HUES64 (cell line): ENCODE measurements at regions not wholly inside any gene's neighbourhood (a gene's known extent, or its start where the extent isn't known, plus 50 kb on each side); places are given as distances from the start of the nearest gene placed in this dataset.

Experiments used
- H3K27ac ChIP-seq: 2 replicates; pipeline ENCODE4 v1.7.0; 2013; ENCODE audit warnings: low read depth, low read length, inconsistent platforms
- H3K27me3 ChIP-seq: 2 replicates; pipeline ENCODE4 v1.6.1; 2013; ENCODE audit warnings: mild to moderate bottlenecking, low read length; ENCODE audit not compliant: insufficient read depth
- H3K36me3 ChIP-seq: 2 replicates; pipeline ENCODE4 v1.6.1; 2013; ENCODE audit warnings: mild to moderate bottlenecking, low read length; ENCODE audit not compliant: insufficient read depth
- H3K4me1 ChIP-seq: 2 replicates; pipeline ENCODE4 v1.6.1; 2013; ENCODE audit warnings: mild to moderate bottlenecking, low read length, moderate library complexity; ENCODE audit not compliant: insufficient read depth
- H3K4me3 ChIP-seq: 2 replicates; pipeline ENCODE4 v1.5.1; 2013; ENCODE audit warnings: mild to moderate bottlenecking, low read length, moderate library complexity
- H3K9ac ChIP-seq: 2 replicates; pipeline ENCODE4 v1.6.1; 2013; ENCODE audit warnings: mild to moderate bottlenecking, low read depth, low read length
- H3K9me3 ChIP-seq: 2 replicates; pipeline ENCODE4 v1.6.1; 2013; ENCODE audit warnings: low read depth, low read length; ENCODE audit not compliant: insufficient read depth
- WGBS: fragments of 150-250, 120-280 bp; methylation state at CpG from one replicate; pipeline ENCODE4 v1.1.7; 2013; ENCODE audit warnings: missing lambda C conversion rate; 5-methylcytosine and 5-hydroxymethylcytosine counted together

DNA sequence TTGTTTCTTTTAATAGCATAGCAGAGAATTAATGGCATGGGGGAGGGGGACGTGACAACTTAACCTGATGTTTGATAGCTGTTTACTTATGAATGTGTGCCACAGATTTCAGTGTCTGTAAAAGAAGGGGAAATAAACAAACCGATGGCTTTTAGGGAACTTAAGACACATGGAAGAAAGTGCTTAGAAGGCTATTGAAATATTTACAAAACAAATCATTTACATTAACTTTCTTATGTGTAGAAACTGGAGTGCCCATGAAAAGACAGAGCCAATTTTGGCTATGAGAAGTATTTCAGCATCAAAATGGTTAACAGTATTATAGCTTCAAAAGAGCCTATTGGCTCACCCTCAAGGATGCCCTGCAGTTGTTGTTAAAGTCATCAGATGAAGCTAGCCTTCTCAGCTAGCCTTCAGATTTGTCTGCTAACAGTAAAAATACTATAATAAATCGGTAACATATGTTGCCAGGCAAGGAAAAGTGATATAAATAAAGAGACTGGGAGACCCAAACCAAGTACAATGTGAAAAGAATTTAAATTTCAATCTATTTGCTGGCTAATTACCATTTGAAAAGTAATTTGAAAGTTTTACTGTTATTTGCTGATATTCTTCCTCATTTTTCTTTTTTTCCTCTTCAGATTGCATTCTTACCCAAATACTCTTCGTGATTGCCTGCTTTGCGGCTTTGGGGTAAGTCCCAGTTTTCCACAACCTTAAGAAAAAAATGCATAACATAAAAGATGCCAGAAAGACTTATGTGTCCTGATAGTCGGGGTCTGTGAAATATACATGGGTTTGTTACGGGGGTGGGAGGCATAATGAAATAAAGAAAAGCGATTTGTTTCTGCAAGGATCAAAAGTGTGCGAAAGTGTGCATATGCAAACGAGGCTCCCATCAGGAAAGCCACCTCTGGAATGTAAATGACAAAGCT lies 256.4 kb downstream of the MEIS1 start:
- H3K27ac ChIP-seq, result peak overlapping the region; percentile 47; the same call in 1 of the 2 replicates
- no peaks in the 10 kb centered on the region for H3K36me3 ChIP-seq
- peak overlapping the region; percentile 4; the same call in 1 of the 2 replicates for H3K4me3 ChIP-seq
- H3K9ac ChIP-seq, result no peak overlapping the region
- H3K27me3 ChIP-seq, result no peaks in the 10 kb centered on the region
- no peaks in the 10 kb centered on the region for H3K9me3 ChIP-seq
- peaks cover 51% of the 10 kb centered on the region for H3K4me1 ChIP-seq
- 24% methylated on average over 9 of the region's 10 CpGs for WGBS

DNA sequence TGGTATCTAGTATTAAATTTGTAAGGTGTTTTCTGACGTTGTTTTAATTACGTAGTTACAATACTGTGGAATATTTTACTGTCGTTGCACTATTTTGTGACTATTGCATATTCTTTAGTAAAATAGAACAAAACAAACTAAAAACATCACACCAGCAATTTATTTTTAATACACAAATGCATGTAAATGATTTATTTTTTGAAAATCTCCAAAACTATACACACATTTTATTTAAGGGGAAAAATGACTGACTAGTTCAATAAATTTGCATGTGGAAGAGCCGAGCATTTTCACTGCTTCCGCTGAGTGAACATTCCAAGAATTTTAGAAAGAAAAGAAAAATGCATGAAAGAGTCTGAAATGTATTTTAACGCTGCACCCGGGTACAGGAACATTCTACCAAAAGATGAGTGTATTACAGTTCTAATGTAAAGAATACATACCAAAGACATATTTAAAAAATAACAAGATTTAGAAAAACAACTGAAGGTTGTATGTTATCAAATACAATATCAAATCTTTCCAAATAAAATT lies 257.7 kb downstream of the MEIS1 start:
- Histone ChIP-seq H3K27ac (no peak overlapping the region), H3K36me3 (no peaks in the 10 kb centered on the region), H3K27me3 (no peaks in the 10 kb centered on the region), H3K9me3 (no peaks in the 10 kb centered on the region), H3K4me1 (peaks cover 41% of the 10 kb centered on the region), H3K9ac (no peak overlapping the region), H3K4me3 (no peak overlapping the region)
- 80% methylated on average over 5 of the region's 7 CpGs for WGBS

DNA sequence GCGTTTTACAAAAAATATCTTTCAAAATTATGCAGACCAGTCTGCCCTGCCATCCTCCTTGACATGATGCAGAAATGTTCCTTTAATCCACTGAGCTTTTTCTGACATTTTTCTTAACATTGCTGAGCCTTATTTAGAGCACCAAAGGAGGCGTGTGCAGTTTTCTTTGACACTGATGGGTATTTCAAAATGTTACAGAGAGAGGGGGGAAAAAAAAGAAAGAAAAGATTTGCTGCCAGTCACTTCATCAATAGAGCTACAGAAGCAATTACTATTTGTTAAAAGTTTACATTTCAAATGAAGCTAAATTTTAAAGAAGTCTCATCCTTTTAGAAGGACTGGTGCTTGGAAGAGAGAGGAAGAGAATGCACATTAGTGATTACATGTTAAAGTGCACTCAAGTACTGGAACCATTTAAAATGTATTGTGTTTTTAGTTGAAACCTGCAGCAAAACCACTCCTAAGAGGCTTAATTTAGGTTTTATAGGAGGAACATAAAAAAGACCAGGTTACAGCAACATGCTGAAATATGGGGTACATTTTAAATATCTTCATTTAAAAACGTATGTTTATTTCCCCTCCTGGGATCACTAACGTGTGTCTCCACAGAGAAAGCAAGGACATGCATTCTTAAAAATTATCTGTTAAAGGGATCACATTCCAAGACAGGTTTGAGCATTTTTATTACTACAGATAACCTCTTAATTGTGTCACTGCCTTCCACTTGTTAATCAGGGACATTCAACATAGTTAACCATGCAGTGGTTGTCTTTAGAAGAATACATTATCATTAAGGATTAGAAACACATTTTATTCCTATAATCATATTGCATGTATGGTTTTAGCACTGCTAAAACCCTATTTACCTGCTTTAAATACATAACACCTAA lies 258.4 kb downstream of the MEIS1 start:
- H3K9me3 ChIP-seq, result no peaks in the 10 kb centered on the region
- H3K36me3 ChIP-seq, result no peaks in the 10 kb centered on the region
- H3K4me1 ChIP-seq, result peaks cover 45% of the 10 kb centered on the region
- no peak overlapping the region for H3K4me3 ChIP-seq
- H3K27me3 ChIP-seq, result no peaks in the 10 kb centered on the region
- H3K27ac ChIP-seq, result no peak overlapping the region
- 83% methylated on average over 4 of the region's 4 CpGs for WGBS
- no peak overlapping the region for H3K9ac ChIP-seq

DNA sequence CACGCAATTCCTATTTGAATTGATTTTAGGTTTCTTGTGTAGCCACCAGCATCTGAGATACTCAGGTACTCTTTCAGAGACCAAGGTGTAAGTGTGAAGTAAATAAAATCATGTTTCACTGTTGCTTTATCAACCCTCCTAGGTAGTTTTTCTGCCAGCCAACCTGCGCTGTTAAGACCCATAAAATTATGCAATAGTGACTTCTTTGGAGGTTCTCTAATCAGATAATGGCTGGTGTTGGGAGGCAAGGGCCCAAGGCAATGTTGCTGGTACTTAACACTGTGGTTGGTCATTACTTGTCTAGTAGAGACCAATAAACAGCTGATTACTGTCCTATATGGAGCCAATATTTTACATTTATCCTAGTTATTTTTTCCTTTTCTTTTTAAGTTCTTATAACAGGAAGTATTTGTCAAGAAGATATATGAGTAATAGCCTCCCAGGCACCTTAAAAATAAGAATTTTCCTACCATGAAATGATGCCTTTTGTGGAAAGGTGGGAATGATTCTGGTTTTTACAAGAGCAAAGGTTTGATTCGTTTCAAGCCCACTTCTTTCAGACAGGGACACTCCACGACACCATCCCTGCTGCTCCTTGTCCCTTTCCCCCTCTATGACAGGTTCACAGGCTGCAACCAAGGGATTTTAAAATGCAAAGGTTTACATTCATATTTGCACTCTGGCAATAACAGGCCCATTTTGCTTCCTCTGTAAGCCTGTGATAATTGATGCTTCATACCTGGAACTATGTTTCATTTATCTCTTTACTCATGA lies 259.3 kb downstream of the MEIS1 start:
- 80% methylated on average over 3 of the region's 4 CpGs for WGBS
- H3K27me3 ChIP-seq, result no peaks in the 10 kb centered on the region
- H3K27ac ChIP-seq, result no peak overlapping the region
- no peak overlapping the region for H3K9ac ChIP-seq
- H3K36me3 ChIP-seq, result no peaks in the 10 kb centered on the region
- no peaks in the 10 kb centered on the region for H3K9me3 ChIP-seq
- H3K4me1 ChIP-seq, result peaks cover 53% of the 10 kb centered on the region
- no peak overlapping the region for H3K4me3 ChIP-seq

DNA sequence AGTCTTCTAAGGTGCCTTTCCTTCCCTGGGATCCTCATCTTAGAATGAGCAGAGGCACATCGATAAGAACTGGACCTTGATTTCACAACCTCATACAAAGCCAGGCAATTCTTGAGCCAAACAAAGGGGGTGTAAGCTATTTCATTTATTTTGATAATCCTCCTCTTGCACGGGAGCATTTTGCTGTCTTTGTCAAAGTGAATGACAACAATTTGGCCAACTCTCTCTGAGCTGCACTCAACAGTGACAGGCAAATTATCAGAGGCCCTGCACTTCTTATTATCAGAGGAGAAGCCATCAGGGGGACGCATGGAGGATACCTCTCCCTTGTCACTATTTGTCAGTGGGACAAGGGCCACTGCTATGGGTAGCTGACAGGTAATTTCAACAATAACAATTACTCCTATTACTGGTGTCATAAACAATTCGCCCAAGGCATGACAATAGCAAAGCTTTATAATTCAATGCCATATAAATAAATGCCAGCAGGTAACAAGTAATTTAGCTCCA lies 260.4 kb downstream of the MEIS1 start:
- no peak overlapping the region for H3K9ac ChIP-seq
- no peak overlapping the region for H3K4me3 ChIP-seq
- no peaks in the 10 kb centered on the region for H3K9me3 ChIP-seq
- H3K27me3 ChIP-seq, result no peaks in the 10 kb centered on the region
- peaks cover 60% of the 10 kb centered on the region for H3K4me1 ChIP-seq
- no peak overlapping the region for H3K27ac ChIP-seq
- no peaks in the 10 kb centered on the region for H3K36me3 ChIP-seq
- 83% methylated on average over 4 of the region's 4 CpGs for WGBS

DNA sequence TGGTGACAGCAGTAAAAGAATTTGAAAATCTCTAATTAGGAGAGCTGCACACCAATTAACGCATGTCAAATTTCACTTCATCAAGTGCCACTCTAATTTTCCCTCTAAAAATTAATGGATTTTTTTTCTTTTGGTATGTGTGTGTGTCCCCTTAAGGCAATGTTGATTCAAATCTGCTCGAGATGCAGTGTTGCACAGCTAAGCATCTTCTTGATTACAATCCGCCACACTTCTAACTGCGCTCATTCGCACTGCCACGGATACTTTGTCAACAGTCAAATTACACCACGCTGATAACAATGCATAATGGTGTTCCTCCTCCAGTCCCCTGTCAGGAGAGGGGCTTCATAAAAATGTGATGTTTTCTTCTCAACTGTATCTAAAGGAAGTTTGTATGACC lies 261.4 kb downstream of the MEIS1 start:
- no peaks in the 10 kb centered on the region for H3K36me3 ChIP-seq
- no peak overlapping the region for H3K9ac ChIP-seq
- 90% methylated on average over 7 of the region's 7 CpGs for WGBS
- no peak overlapping the region for H3K4me3 ChIP-seq
- peaks cover 56% of the 10 kb centered on the region for H3K4me1 ChIP-seq
- no peaks in the 10 kb centered on the region for H3K9me3 ChIP-seq
- H3K27ac ChIP-seq, result no peak overlapping the region
- no peaks in the 10 kb centered on the region for H3K27me3 ChIP-seq

DNA sequence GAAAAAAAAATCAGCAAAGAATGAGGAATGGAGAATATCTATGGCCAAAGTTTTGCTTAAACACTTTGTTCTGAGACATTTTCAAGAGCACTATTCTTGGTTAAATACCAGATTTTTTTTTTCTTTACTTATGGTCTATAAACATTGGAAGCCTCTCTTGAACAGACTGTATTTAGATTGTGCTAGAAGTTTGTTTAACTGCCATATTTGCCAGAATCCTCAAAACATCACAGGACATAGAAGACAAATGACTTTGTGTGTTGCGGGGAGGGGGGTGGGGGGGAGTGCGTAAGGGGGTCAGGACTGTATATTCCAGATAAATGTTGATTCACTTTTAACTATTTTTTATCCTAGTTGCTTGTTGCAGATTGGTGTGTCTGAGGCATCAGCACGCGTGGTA lies 262.0 kb downstream of the MEIS1 start:
- Histone ChIP-seq H3K4me1 (peaks cover 56% of the 10 kb centered on the region), H3K27ac (no peak overlapping the region)
- WGBS, result 80% methylated on average over 3 of the region's 4 CpGs

DNA sequence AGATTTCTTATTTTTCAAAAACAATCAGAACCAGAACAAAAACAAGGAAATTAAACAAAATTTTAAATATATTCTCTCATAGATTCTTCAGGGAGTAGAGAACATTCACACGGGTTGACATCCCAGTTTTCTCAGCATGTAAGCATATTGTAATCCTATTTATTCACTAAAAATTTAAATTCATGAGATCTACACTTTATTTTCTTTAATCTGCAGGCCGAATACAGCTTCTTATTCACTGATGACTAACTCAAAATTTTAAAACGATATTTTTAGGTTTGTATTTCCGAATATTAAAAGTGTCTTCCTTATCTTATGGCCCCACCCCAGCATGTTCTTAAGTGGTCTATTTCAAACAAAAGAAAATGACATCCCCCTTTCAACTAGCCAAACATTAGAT lies 262.4 kb downstream of the MEIS1 start:
- H3K27me3 ChIP-seq, result no peaks in the 10 kb centered on the region
- H3K9ac ChIP-seq, result no peak overlapping the region
- peaks cover 51% of the 10 kb centered on the region for H3K4me1 ChIP-seq
- H3K9me3 ChIP-seq, result no peaks in the 10 kb centered on the region
- no peaks in the 10 kb centered on the region for H3K36me3 ChIP-seq
- H3K27ac ChIP-seq, result no peak overlapping the region
- no peak overlapping the region for H3K4me3 ChIP-seq
- WGBS, result 83% methylated on average over 4 of the region's 4 CpGs

More for the DNA sequence above, 262.0 kb downstream of the MEIS1 start:
- Histone ChIP-seq H3K9ac (no peak overlapping the region), H3K36me3 (no peaks in the 10 kb centered on the region), H3K4me3 (no peak overlapping the region), H3K27me3 (no peaks in the 10 kb centered on the region), H3K9me3 (no peaks in the 10 kb centered on the region)

DNA sequence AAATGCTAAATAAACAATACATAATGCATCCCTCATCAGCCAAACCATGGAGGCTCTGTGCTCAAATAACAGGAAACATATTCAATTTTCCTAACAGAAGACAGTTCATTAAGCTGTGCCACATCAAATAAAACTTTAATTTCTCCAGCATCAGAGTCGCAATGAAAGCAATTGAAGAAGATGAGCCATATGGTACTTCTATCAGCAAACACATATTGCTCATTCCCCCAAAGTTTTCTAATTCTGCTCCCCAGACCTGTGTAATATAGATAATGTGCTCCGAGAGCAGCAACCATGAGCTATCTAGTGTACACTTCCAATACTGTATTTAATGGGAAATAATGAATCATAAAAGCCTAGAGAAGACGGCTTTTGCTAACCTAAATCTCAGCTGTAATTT lies 263.2 kb downstream of the MEIS1 start:
- Histone ChIP-seq H3K27me3 (no peaks in the 10 kb centered on the region), H3K27ac (no peak overlapping the region), H3K4me3 (no peak overlapping the region), H3K4me1 (peaks cover 43% of the 10 kb centered on the region), H3K9ac (no peak overlapping the region), H3K36me3 (no peaks in the 10 kb centered on the region), H3K9me3 (no peaks in the 10 kb centered on the region)
- 88% methylated on average over 2 of the region's 3 CpGs for WGBS

DNA sequence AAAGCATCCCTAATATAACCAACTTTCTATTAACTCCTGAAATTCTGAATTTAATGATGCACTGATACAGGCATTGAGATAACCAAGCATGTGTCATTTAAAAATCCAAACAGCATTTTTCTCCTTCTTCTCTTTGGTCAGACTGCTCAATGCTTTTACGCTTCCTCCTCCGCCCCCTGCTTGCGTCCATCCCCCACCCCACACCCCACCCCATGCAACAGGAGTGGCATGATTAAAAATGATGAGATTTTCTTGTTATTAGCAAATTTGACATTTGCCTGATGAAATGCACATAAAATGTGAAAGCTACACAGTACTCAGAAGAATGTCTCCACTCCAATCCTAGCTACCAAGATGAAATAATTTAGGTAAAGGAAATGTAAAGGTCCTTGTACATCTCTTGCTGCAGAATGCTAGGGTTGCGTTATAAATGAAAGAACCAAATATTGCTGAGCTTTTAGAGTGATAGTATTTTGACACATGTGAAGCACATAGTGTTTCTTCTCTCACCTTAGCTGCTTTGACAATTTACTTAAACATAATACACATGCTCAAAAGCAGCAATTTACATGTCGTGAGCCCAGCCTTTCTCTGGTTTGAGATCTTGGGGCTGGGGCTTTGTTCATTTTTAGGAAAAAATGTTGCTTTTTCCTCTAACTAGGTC lies 263.8 kb downstream of the MEIS1 start:
- WGBS, result 79% methylated on average over 3 of the region's 5 CpGs
- Histone ChIP-seq H3K9ac (no peak overlapping the region), H3K27me3 (no peaks in the 10 kb centered on the region), H3K27ac (no peak overlapping the region; the same call in 1 of the 2 replicates), H3K4me1 (peaks cover 38% of the 10 kb centered on the region), H3K9me3 (no peaks in the 10 kb centered on the region), H3K4me3 (no peak overlapping the region), H3K36me3 (no peaks in the 10 kb centered on the region)
